Cardiac muscle cell (in vitro differentiated cells and primary cell): ENCODE measurements at regions not wholly inside any gene's neighbourhood (a gene's known extent, or its start where the extent isn't known, plus 50 kb on each side); places are given as distances from the start of the nearest gene placed in this dataset.

Experiments used
- DNase-seq, 2 donors: peaks; one replicate each; pipeline versions ENCODE4 v3.0.0 to v3.0.0-alpha.2; 2010 to 2017; ENCODE audit warnings: low read depth in 1 of 2, low spot score in 1 of 2
- H3K27ac ChIP-seq: fragments of 200-600 bp; sonication (generic); 2 replicates; pipeline ENCODE4 v1.5.1; 2016
- H3K27me3 ChIP-seq: fragments of 200-600 bp; sonication (generic); 2 replicates; pipeline ENCODE4 v1.6.0; 2016; ENCODE audit warnings: control low read depth
- H3K36me3 ChIP-seq: fragments of 200-600 bp; sonication (generic); 2 replicates; pipeline ENCODE4 v1.5.1; 2016; ENCODE audit warnings: control low read depth
- H3K4me1 ChIP-seq: fragments of 200-600 bp; sonication (generic); 2 replicates; pipeline ENCODE4 v1.8.1; 2017; ENCODE audit warnings: low read depth, mild to moderate bottlenecking, mixed run types
- H3K4me3 ChIP-seq: fragments of 200-600 bp; sonication (generic); 2 replicates; pipeline ENCODE4 v1.5.1; 2016; ENCODE audit warnings: mild to moderate bottlenecking
- H3K9me3 ChIP-seq: fragments of 200-600 bp; sonication (generic); 2 replicates; pipeline ENCODE4 v1.5.1; 2017; ENCODE audit warnings: low read depth, mild to moderate bottlenecking, control low read depth
- CTCF ChIP-seq: IDR thresholded peaks from 2 replicates; pipeline ENCODE4 v1.5.1; 2012; ENCODE audit warnings: low read depth, mild to moderate bottlenecking, low read length

- no peak for TF ChIP-seq CTCF
- DNase-seq: no peak
- Histone ChIP-seq H3K36me3 (no peaks in the 10 kb centered on the region), H3K4me3 (no peak overlapping the region), H3K27me3 (no peaks in the 10 kb centered on the region), H3K27ac (no peak overlapping the region), H3K4me1 (peaks cover 2% of the 10 kb centered on the region), H3K9me3 (no peaks in the 10 kb centered on the region)
Measured at GRCh38 chr5:176180339-176180738, 57.9 kb upstream of the SIMC1 start.

GRCh38 chr5:176180781-176181180, 57.4 kb upstream of the SIMC1 start:
- Histone ChIP-seq H3K4me1 (peaks cover 5% of the 10 kb centered on the region), H3K27ac (no peak overlapping the region), H3K9me3 (no peaks in the 10 kb centered on the region), H3K4me3 (no peak overlapping the region), H3K27me3 (no peaks in the 10 kb centered on the region), H3K36me3 (no peaks in the 10 kb centered on the region)
- TF ChIP-seq CTCF: no peak
- DNase-seq: no peak

GRCh38 chr5:176181271-176181855, 56.9 kb upstream of the SIMC1 start:
- Histone ChIP-seq H3K4me1 (peaks cover 11% of the 10 kb centered on the region), H3K9me3 (no peaks in the 10 kb centered on the region), H3K36me3 (no peaks in the 10 kb centered on the region), H3K27me3 (no peaks in the 10 kb centered on the region), H3K4me3 (no peak overlapping the region), H3K27ac (no peak overlapping the region)
- DNase-seq: no peak
- TF ChIP-seq CTCF: no peak

GRCh38 chr5:176183321-176184074, 54.7 kb upstream of the SIMC1 start:
- Histone ChIP-seq H3K4me1 (peaks cover 11% of the 10 kb centered on the region), H3K4me3 (no peak overlapping the region), H3K27me3 (no peaks in the 10 kb centered on the region), H3K9me3 (no peaks in the 10 kb centered on the region), H3K36me3 (no peaks in the 10 kb centered on the region), H3K27ac (no peak overlapping the region)
- DNase-seq: no peak
- TF ChIP-seq CTCF: no peak

- no peak for TF ChIP-seq CTCF
- H3K4me3 ChIP-seq: no peak overlapping the region
- H3K4me1 ChIP-seq: peaks cover 11% of the 10 kb centered on the region
- no peaks in the 10 kb centered on the region for H3K36me3 ChIP-seq
- no peak for DNase-seq
- no peak overlapping the region for H3K27ac ChIP-seq
- no peaks in the 10 kb centered on the region for H3K9me3 ChIP-seq
- no peaks in the 10 kb centered on the region for H3K27me3 ChIP-seq
Measured at GRCh38 chr5:176184608-176185132, 53.6 kb upstream of the SIMC1 start.
